ENCODE measurements at regions not wholly inside any gene's neighbourhood (a gene's known extent, or its start where the extent isn't known, plus 50 kb on each side); places are given as distances from the start of the nearest gene placed in this dataset.

GRCh38 chr14:98997526-98998205, 274.3 kb downstream of the BCL11B start:
- no peak for TF ChIP-seq CTCF (IDR thresholded peaks at IDR 0.05)
- TF ChIP-seq ZFX (IDR thresholded peaks at IDR 0.05; ENCODE audit: borderline replicate concordance), result no peak
